ENCODE measurements at regions not wholly inside any gene's neighbourhood (a gene's known extent, or its start where the extent isn't known, plus 50 kb on each side); places are given as distances from the start of the nearest gene placed in this dataset.

DNA sequence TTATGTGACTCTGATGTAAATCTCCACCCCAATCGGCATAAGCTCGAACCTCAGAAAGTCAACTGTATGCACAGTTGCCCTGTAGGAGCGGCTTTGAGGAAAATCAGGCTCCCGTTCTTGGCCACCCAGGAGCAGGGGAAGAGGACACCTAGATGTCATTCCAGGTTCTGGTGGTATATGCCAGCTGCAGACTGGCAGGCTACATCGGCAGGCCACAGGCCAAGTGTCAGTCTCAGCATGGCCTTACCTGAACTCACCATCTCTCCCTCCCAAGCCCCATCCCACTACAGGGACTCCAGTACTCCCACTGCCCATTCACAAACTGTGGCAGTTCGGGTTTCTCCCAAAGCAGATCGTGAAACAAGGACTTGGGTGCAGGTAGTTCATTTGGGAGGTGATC is 428.1 kb downstream of the BCOR start:
- POLR2A ChIA-PET = no interaction called here
- no peaks in the 10 kb centered on the region for H3K27me3 ChIP-seq (ENCODE audit: insufficient read depth, low read length)
- no peak for ATAC-seq
- no peak overlapping the region for H3K4me3 ChIP-seq (replicated peaks in 1 of 2; ENCODE audit: low read depth in 1 of 2, low read length in 2 of 2)
- H3K4me1 ChIP-seq (ENCODE audit: control insufficient read depth in 1 of 2, insufficient read depth in 2 of 2, low read length in 2 of 2) = no peaks in the 10 kb centered on the region
- intact Hi-C loops (cut with micrococcal nuclease) = no loop called here
- no TSS peak for BruUV-seq (replicated peaks)
- H2AFZ ChIP-seq (ENCODE audit: low read depth, low read length, poor library complexity, severe bottlenecking) = no peak overlapping the region
- no peak overlapping the region for H3K4me2 ChIP-seq (ENCODE audit: low read length)
- H3K9me3 ChIP-seq (ENCODE audit: control insufficient read depth in 1 of 2, insufficient read depth in 1 of 2, low read depth in 1 of 2, low read length in 2 of 2) = no peaks in the 10 kb centered on the region
- no peaks in the 10 kb centered on the region for H3K79me2 ChIP-seq (ENCODE audit: insufficient read depth, low read length)
- no peak for TF ChIP-seq FOSL1 (IDR thresholded peaks at IDR 0.05; ENCODE audit: low read depth)
- TF ChIP-seq, protein P1, sequence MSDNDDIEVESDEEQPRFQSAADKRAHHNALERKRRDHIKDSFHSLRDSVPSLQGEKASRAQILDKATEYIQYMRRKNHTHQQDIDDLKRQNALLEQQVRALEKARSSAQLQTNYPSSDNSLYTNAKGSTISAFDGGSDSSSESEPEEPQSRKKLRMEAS (IDR thresholded peaks at IDR 0.05) = no peak
- no peak for TF ChIP-seq REST (IDR thresholded peaks at IDR 0.05; ENCODE audit: low read depth)
- TF ChIP-seq SRF (IDR thresholded peaks at IDR 0.05; ENCODE audit: low read depth) = no peak
- no peak for TF ChIP-seq CBX3 (IDR thresholded peaks at IDR 0.05; ENCODE audit: low read depth)
- no peak for TF ChIP-seq RAD21 (IDR thresholded peaks at IDR 0.05; ENCODE audit: low read depth)
- TF ChIP-seq ELF1 (IDR thresholded peaks at IDR 0.05; ENCODE audit: borderline replicate concordance, low read depth) = no peak
- no peak for TF ChIP-seq JUND (IDR thresholded peaks at IDR 0.05)
- TF ChIP-seq CTCF (IDR thresholded peaks at IDR 0.05 in 2 of 3, conservative IDR thresholded peaks at IDR 0.05 in 1 of 3; ENCODE audit: borderline replicate concordance in 1 of 3, insufficient read depth in 1 of 3, low read depth in 2 of 3, low read length in 2 of 3) = no peak
- TF ChIP-seq YY1 (IDR thresholded peaks at IDR 0.05; ENCODE audit: extremely low read depth, insufficient replicate concordance, low read depth, low read length) = no peak
- TF ChIP-seq EZH2phosphoT487 (IDR thresholded peaks at IDR 0.05; ENCODE audit: borderline replicate concordance) = no peak
- TF ChIP-seq EZH2 (IDR thresholded peaks at IDR 0.05) = no peak
- no peak for TF ChIP-seq TCF7L2 (IDR thresholded peaks at IDR 0.05; ENCODE audit: borderline replicate concordance, extremely low read depth, insufficient read depth, insufficient read length)
- no peak for TF ChIP-seq EGR1 (IDR thresholded peaks at IDR 0.05; ENCODE audit: low read depth)
- no peak for TF ChIP-seq POLR2A (IDR thresholded peaks at IDR 0.05; ENCODE audit: borderline replicate concordance, extremely low read depth, insufficient read depth, insufficient read length)
- no peak for TF ChIP-seq CEBPB (IDR thresholded peaks at IDR 0.05; ENCODE audit: low read depth)
- no peak for TF ChIP-seq ZFX (IDR thresholded peaks at IDR 0.05)
- TF ChIP-seq, protein P2, sequence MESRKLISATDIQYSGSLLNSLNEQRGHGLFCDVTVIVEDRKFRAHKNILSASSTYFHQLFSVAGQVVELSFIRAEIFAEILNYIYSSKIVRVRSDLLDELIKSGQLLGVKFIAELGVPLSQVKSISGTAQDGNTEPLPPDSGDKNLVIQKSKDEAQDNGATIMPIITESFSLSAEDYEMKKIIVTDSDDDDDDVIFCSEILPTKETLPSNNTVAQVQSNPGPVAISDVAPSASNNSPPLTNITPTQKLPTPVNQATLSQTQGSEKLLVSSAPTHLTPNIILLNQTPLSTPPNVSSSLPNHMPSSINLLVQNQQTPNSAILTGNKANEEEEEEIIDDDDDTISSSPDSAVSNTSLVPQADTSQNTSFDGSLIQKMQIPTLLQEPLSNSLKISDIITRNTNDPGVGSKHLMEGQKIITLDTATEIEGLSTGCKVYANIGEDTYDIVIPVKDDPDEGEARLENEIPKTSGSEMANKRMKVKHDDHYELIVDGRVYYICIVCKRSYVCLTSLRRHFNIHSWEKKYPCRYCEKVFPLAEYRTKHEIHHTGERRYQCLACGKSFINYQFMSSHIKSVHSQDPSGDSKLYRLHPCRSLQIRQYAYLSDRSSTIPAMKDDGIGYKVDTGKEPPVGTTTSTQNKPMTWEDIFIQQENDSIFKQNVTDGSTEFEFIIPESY (IDR thresholded peaks at IDR 0.05; ENCODE audit: extremely low read depth, insufficient replicate concordance, low read length) = no peak
- H3K36me3 ChIP-seq (ENCODE audit: control insufficient read depth in 1 of 2, insufficient read depth in 2 of 2, low read length in 2 of 2) = no peaks in the 10 kb centered on the region
- DNase-seq (ENCODE audit: low read depth, low spot score) = no peak
- H3K27ac ChIP-seq (ENCODE audit: low read depth, low read length) = no peak overlapping the region
- no peaks in the 10 kb centered on the region for H3K9me2 ChIP-seq (ENCODE audit: insufficient read depth)
- no peak overlapping the region for H3K9ac ChIP-seq (ENCODE audit: low read length)
- CTCF ChIA-PET = no interaction called here
- RAD21 ChIA-PET (ENCODE audit: low non-redundant PET in 1 of 2, low total read pairs in 2 of 2, uncharacterized antibody in 2 of 2, unreplicated experiment in 2 of 2) = no interaction called here
- H4K20me1 ChIP-seq (ENCODE audit: insufficient read depth) = no peaks in the 10 kb centered on the region

All from HCT116 (cell line).